GM21390 (cell line): ENCODE measurements at regions not wholly inside any gene's neighbourhood (a gene's known extent, or its start where the extent isn't known, plus 50 kb on each side); places are given as distances from the start of the nearest gene placed in this dataset.

Source experiments
- ATAC-seq: cut with Tn5 transposase; IDR thresholded peaks from one replicate; pipeline ENCODE4 v1.9.1; 2021; ENCODE audit not compliant: unreplicated experiment

GRCh38 chr2:731711-732110 lies 54.5 kb upstream of the TMEM18 start:
- ATAC-seq, result no peak

DNA sequence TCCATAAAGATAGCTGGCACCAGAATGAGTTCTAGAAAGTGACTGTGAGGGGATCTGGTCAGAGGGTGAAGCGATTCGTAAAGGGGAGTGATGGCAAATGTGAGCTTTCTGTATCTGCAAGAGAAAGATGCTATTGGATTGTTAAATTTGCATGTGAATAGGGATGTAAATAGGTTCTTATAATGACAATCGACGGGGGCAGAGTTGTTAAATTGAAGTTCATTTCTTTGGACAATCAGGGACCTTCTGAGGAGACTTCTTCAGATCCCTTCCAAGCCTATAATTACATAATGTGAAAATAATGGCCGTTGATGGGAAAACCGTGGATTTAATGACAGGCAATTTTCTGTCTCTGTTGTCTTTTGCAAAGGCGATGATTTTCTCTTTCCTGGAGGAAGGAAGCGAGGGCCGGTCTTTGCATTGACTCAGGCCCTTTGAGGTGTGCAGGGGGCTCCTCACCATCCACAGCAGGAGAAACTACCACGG lies 52.2 kb upstream of the TMEM18 start:
- no peak for ATAC-seq

GRCh38 chr2:728165-728564 lies 51.0 kb upstream of the TMEM18 start:
- ATAC-seq, result no peak

GRCh38 chr2:727071-727470 lies 49.9 kb upstream of the TMEM18 start:
- ATAC-seq, result peak; percentile 85
